ENCODE measurements at regions not wholly inside any gene's neighbourhood (a gene's known extent, or its start where the extent isn't known, plus 50 kb on each side); places are given as distances from the start of the nearest gene placed in this dataset.

DNA sequence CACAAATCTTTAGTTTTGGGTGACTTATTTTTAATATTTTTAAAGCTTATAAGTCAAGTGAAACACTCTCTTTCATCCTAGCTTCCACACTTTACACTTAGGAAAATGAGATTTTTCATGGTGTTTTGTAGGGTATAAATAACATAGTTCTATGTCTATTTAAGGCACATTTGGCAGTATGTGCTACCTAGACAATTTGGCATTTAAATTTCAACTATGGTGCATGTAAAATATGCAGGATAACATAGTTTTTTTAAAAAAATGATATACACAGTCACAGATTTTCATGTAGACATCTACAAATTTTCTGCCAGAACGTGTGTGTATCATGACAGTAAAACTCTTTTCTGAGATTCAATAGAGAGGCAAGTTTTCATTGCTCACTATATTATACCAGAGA is 115.1 kb upstream of the MAP3K7 start:
- no peak overlapping the region for H3K27ac ChIP-seq
- TF ChIP-seq, protein P1, sequence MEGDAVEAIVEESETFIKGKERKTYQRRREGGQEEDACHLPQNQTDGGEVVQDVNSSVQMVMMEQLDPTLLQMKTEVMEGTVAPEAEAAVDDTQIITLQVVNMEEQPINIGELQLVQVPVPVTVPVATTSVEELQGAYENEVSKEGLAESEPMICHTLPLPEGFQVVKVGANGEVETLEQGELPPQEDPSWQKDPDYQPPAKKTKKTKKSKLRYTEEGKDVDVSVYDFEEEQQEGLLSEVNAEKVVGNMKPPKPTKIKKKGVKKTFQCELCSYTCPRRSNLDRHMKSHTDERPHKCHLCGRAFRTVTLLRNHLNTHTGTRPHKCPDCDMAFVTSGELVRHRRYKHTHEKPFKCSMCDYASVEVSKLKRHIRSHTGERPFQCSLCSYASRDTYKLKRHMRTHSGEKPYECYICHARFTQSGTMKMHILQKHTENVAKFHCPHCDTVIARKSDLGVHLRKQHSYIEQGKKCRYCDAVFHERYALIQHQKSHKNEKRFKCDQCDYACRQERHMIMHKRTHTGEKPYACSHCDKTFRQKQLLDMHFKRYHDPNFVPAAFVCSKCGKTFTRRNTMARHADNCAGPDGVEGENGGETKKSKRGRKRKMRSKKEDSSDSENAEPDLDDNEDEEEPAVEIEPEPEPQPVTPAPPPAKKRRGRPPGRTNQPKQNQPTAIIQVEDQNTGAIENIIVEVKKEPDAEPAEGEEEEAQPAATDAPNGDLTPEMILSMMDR (conservative IDR thresholded peaks at IDR 0.05; ENCODE audit: low read depth), result no peak
- ChIA-PET CTCF (no interaction called here), POLR2A (ENCODE audit: low non-redundant PET) (no interaction called here)
- no peak for DNase-seq (ENCODE audit: low spot score)

DNA sequence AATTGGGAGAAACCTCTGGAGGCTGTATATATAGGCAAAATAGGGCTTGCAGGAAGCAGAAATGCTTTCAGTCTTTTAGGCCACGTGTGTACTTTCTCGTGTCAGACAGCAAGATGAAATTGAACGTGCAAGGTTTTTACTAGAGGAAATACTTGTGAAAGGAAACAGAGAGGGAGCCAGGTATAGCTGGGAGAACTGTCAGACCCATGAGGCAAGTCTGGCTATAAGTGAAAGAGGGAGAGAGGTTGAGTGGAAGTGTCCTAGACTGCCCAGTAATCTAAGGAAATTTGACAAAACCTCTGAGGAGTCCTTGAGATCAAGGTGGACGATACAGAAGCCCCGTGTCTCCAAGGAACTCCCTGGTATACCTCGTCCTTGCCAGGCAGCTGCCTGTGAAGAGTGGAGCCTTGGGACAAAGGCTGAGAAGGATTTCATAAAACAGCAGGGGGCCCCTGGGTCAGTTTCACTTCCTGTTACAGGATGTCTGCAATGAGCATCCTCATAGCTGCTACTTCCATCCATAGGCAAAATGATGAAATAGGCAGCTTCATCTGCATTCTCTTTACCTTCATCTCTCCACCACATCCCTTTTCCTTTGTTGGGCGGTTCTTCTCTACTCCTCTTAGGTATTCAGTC is 114.4 kb upstream of the MAP3K7 start:
- ChIA-PET POLR2A (ENCODE audit: low non-redundant PET) (no interaction called here), CTCF (interaction anchor here (0.6 kb wide), 1 partner anchor 275 kb away, joined by 5 read pairs; no protein-coding TSS in a partner anchor)
- TF ChIP-seq, protein P1 (conservative IDR thresholded peaks at IDR 0.05; ENCODE audit: low read depth), result no peak
- no peak for DNase-seq (ENCODE audit: low spot score)
- no peak overlapping the region for H3K27ac ChIP-seq

DNA sequence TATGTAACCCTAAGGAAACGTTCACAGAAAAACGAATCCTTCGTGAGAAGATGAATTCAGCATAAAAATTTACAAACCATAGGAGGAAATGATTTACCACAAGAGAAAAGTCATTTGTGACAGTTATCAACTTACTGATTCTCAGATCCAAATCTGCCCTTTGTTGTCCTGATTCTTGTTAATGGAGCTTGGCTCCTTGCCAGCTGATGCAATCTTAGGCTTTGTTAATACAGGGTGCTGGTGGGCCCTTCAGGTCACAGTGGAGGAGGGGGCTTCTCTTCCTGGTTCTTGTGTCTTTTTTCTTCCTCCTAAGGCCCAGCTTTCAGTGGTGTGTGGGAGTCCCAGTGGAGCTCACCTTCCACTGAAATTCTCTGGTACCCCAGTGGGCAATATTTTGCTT is 108.4 kb upstream of the MAP3K7 start:
- CTCF ChIA-PET, result no interaction called here
- no peak for DNase-seq (ENCODE audit: low spot score)
- TF ChIP-seq, protein P1 (conservative IDR thresholded peaks at IDR 0.05; ENCODE audit: low read depth), result no peak
- no peak overlapping the region for H3K27ac ChIP-seq
- POLR2A ChIA-PET (ENCODE audit: low non-redundant PET), result no interaction called here

DNA sequence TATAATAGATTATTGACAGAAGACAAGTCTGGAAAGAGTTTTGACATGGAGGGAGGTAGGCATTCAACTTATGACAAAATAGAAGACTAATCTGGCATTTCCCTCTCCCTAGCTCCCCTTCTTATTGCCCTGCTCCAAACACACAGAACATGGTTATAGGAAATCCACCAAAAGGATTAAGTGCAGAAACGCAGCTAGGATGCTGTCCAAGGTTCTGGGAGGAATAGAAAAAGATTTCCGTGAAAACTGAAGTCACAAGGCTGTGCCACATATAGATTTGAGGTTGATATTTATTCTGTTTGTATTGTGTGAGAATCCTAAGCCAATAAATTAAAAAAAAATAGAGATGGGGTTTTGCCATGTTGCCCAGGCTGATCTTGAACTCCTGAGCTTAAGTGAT is 107.9 kb upstream of the MAP3K7 start:
- H3K27ac ChIP-seq, result no peak overlapping the region
- TF ChIP-seq, protein P1 (conservative IDR thresholded peaks at IDR 0.05; ENCODE audit: low read depth), result no peak
- CTCF ChIA-PET, result interaction anchor here (0.5 to 0.6 kb wide), 2 partner anchors 60 to 611 kb away, joined by 3 to 7 read pairs; no protein-coding TSS in a partner anchor
- POLR2A ChIA-PET (ENCODE audit: low non-redundant PET), result no interaction called here
- DNase-seq (ENCODE audit: low spot score), result no peak

DNA sequence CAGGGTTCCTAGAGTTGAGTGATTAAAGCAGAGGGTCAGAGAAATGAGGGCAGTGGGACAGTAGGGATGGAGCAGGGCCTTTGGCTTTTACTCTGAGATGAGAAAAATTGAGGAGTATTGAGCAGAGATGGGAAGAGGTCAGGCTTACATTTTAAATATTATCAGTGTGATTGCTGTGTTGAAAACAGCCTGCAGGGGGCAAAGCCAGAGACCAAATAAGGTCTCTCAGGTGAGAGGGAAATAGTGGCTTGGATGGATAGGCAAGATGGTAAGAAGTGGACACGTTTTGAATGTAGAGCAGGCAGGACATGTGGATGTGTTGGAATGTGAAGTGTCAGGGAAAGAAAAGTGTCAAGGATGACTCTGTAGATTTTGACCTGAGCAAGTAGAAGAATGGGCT is 105.0 kb upstream of the MAP3K7 start:
- DNase-seq (ENCODE audit: low spot score), result no peak
- POLR2A ChIA-PET (ENCODE audit: low non-redundant PET), result no interaction called here
- no peak overlapping the region for H3K27ac ChIP-seq
- CTCF ChIA-PET, result no interaction called here
- TF ChIP-seq, protein P1 (conservative IDR thresholded peaks at IDR 0.05; ENCODE audit: low read depth), result no peak

DNA sequence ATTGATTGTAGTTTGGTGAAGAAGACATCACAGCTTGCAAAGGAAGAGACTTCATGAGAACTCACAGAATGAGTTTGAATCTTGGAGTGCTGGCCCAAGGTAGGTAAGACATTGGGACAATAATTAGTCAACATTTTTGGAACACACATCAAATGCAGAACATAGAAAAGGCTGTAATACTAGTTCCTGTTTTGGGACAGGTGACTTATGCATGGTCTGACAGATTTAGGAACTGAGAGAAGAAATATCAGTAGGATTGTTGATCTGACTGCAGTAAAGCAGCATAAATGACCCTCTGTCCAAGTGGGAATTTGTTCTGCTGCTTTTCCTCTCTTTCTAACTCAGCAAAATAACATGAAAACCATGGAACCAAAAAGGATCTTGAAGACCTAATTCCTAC is 102.3 kb upstream of the MAP3K7 start:
- DNase-seq (ENCODE audit: low spot score), result no peak
- TF ChIP-seq, protein P1 (conservative IDR thresholded peaks at IDR 0.05; ENCODE audit: low read depth), result no peak
- ChIA-PET POLR2A (ENCODE audit: low non-redundant PET) (no interaction called here), CTCF (no interaction called here)
- no peak overlapping the region for H3K27ac ChIP-seq
